ENCODE measurements at regions not wholly inside any gene's neighbourhood (a gene's known extent, or its start where the extent isn't known, plus 50 kb on each side); places are given as distances from the start of the nearest gene placed in this dataset.

DNA sequence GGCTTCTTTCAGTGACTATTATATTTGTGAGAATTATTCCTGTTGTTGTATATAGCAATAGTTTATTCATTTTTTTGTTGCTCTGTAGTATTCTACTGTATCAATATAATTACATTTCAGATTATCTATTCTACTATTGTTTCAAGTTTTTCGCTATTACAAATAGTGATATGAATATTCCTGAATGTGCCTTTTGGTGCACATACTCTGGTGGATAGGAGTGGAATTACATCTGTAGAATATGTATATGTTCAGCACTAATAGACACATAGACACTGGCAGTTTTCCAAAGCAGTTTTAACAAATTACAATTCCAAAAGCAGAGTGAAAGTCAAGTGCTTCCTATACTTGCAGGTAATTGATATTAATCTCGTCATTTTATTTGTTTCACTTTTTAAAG lies 696.2 kb upstream of the PRMT6 start:
- no peaks in the 10 kb centered on the region for H3K36me3 ChIP-seq (ENCODE audit: control insufficient read depth, insufficient read depth, low read length)
- ATAC-seq (no peak), DNase-seq (ENCODE audit: low read depth, low spot score) (no peak)
- no TSS peak for BruUV-seq (replicated peaks)
- H3K4me1 ChIP-seq (ENCODE audit: control insufficient read depth, insufficient read depth, low read length) = no peaks in the 10 kb centered on the region
- in situ Hi-C loops (cut with HindIII; ENCODE audit: low pct_unique_long_range_greater_than_20kb, low sequenced_read_pairs) = no loop called here
- H3K27me3 ChIP-seq (ENCODE audit: control insufficient read depth, insufficient read depth, low read length) = no peaks in the 10 kb centered on the region
- ChIA-PET POLR2A (no interaction called here), CTCF (no interaction called here)
- H3K27ac ChIP-seq (ENCODE audit: low read length) = no peak overlapping the region
- no peak overlapping the region for H3K4me3 ChIP-seq (ENCODE audit: low read depth in 2 of 2, low read length in 2 of 2)
- TF ChIP-seq SIN3A (IDR thresholded peaks at IDR 0.05; ENCODE audit: borderline replicate concordance, insufficient read depth, low read depth, low read length) = no peak
- TF ChIP-seq, protein P1, sequence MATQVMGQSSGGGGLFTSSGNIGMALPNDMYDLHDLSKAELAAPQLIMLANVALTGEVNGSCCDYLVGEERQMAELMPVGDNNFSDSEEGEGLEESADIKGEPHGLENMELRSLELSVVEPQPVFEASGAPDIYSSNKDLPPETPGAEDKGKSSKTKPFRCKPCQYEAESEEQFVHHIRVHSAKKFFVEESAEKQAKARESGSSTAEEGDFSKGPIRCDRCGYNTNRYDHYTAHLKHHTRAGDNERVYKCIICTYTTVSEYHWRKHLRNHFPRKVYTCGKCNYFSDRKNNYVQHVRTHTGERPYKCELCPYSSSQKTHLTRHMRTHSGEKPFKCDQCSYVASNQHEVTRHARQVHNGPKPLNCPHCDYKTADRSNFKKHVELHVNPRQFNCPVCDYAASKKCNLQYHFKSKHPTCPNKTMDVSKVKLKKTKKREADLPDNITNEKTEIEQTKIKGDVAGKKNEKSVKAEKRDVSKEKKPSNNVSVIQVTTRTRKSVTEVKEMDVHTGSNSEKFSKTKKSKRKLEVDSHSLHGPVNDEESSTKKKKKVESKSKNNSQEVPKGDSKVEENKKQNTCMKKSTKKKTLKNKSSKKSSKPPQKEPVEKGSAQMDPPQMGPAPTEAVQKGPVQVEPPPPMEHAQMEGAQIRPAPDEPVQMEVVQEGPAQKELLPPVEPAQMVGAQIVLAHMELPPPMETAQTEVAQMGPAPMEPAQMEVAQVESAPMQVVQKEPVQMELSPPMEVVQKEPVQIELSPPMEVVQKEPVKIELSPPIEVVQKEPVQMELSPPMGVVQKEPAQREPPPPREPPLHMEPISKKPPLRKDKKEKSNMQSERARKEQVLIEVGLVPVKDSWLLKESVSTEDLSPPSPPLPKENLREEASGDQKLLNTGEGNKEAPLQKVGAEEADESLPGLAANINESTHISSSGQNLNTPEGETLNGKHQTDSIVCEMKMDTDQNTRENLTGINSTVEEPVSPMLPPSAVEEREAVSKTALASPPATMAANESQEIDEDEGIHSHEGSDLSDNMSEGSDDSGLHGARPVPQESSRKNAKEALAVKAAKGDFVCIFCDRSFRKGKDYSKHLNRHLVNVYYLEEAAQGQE (IDR thresholded peaks at IDR 0.05; ENCODE audit: insufficient read depth in 1 of 2, low read depth in 2 of 2, low read length in 1 of 2) = no peak
- TF ChIP-seq TCF7L2 (IDR thresholded peaks at IDR 0.05; ENCODE audit: low read depth, low read length) = no peak
- TF ChIP-seq, protein P2, sequence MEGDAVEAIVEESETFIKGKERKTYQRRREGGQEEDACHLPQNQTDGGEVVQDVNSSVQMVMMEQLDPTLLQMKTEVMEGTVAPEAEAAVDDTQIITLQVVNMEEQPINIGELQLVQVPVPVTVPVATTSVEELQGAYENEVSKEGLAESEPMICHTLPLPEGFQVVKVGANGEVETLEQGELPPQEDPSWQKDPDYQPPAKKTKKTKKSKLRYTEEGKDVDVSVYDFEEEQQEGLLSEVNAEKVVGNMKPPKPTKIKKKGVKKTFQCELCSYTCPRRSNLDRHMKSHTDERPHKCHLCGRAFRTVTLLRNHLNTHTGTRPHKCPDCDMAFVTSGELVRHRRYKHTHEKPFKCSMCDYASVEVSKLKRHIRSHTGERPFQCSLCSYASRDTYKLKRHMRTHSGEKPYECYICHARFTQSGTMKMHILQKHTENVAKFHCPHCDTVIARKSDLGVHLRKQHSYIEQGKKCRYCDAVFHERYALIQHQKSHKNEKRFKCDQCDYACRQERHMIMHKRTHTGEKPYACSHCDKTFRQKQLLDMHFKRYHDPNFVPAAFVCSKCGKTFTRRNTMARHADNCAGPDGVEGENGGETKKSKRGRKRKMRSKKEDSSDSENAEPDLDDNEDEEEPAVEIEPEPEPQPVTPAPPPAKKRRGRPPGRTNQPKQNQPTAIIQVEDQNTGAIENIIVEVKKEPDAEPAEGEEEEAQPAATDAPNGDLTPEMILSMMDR (IDR thresholded peaks at IDR 0.05) = no peak; the same call in 1 of the 2 replicates
- TF ChIP-seq POLR2AphosphoS5 (IDR thresholded peaks at IDR 0.05; ENCODE audit: low read depth, low read length) = no peak
- no peaks in the 10 kb centered on the region for H3K9me3 ChIP-seq (ENCODE audit: control insufficient read depth, insufficient read depth, low read depth, low read length)
- intact Hi-C loops (cut with micrococcal nuclease; ENCODE audit: unreplicated experiment) = no loop called here

DNA sequence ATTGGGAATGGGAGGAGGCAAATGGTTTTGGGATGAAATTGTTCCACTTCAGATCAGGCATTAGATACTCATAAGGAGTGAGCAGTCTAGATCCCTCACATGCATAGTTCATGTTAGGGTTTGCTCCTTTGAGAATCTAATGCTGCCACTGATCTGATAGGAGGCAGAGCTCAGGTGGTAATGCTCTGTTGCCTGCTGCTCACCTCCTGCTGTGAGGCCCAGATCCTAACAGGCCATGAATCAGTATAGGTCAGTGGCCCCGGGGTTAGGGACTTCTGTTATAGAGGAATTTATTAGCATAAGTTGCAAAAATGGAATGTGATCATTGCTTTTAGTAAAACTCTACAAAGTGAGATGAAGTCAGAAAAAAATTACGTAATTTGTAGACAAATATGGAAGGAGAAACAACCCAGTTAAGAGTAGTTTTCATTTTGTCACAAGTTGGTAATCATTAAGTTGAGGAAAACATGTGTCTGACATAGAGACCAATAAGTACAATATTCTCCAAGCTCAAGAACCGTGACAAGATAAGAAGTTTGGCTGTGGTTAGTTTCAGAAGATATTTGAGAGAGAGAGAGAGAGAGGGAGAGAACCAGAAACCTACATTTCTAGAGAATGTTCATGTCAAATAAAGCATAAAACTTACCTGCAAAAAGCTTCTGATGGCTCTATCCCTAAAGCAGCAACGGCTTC lies 689.7 kb upstream of the PRMT6 start:
- H3K4me1 ChIP-seq (ENCODE audit: control insufficient read depth, insufficient read depth, low read length) = no peaks in the 10 kb centered on the region
- CTCF ChIA-PET = no interaction called here
- TF ChIP-seq SIN3A (IDR thresholded peaks at IDR 0.05; ENCODE audit: borderline replicate concordance, insufficient read depth, low read depth, low read length) (no peak), TCF7L2 (IDR thresholded peaks at IDR 0.05; ENCODE audit: low read depth, low read length) (no peak)
- TF ChIP-seq, protein P1 (IDR thresholded peaks at IDR 0.05; ENCODE audit: insufficient read depth in 1 of 2, low read depth in 2 of 2, low read length in 1 of 2) = no peak
- TF ChIP-seq, protein P2 (IDR thresholded peaks at IDR 0.05) = no peak
- POLR2A ChIA-PET = no interaction called here
- H3K27ac ChIP-seq (ENCODE audit: low read length) = no peak overlapping the region
- BruUV-seq (replicated peaks) = no TSS peak
- H3K36me3 ChIP-seq (ENCODE audit: control insufficient read depth, insufficient read depth, low read length) = no peaks in the 10 kb centered on the region
- DNase-seq (ENCODE audit: low read depth, low spot score) (no peak), ATAC-seq (no peak)
- in situ Hi-C loops (cut with HindIII; ENCODE audit: low pct_unique_long_range_greater_than_20kb, low sequenced_read_pairs) = no loop called here
- no peaks in the 10 kb centered on the region for H3K9me3 ChIP-seq (ENCODE audit: control insufficient read depth, insufficient read depth, low read depth, low read length)
- no peak overlapping the region for H3K4me3 ChIP-seq (ENCODE audit: low read depth in 2 of 2, low read length in 2 of 2)
- intact Hi-C loops (cut with micrococcal nuclease; ENCODE audit: unreplicated experiment) = no loop called here
- no peaks in the 10 kb centered on the region for H3K27me3 ChIP-seq (ENCODE audit: control insufficient read depth, insufficient read depth, low read length)

Data from Panc1 (cell line).